ENCODE measurements at regions not wholly inside any gene's neighbourhood (a gene's known extent, or its start where the extent isn't known, plus 50 kb on each side); places are given as distances from the start of the nearest gene placed in this dataset.

GRCh38 chr9:89760123-89760522 lies 155.3 kb downstream of the GADD45G start:
- no peak overlapping the region for H3K27ac Mint-ChIP-seq
- DNase-seq: no peak
- Histone ChIP-seq H3K27ac (ENCODE audit: low read depth in 1 of 2, low read length in 2 of 2) (no peak overlapping the region), H3K36me3 (replicated peaks in 1 of 2; ENCODE audit: control insufficient read depth in 1 of 2, insufficient read depth in 2 of 2, low read length in 2 of 2) (no peaks in the 10 kb centered on the region), H3K27me3 (ENCODE audit: control insufficient read depth in 2 of 2, insufficient read depth in 2 of 2, low read length in 2 of 2) (no peaks in the 10 kb centered on the region), H4K20me1 (ENCODE audit: insufficient read depth, low read length) (no peaks in the 10 kb centered on the region), H3K9me3 (replicated peaks in 1 of 2; ENCODE audit: control insufficient read depth in 1 of 2, insufficient read depth in 1 of 2, low read length in 2 of 2) (no peaks in the 10 kb centered on the region), H3K79me2 (ENCODE audit: insufficient read depth, low read length) (no peaks in the 10 kb centered on the region), H2AFZ (ENCODE audit: insufficient read depth, low read depth, low read length, poor library complexity, severe bottlenecking) (no peak overlapping the region), H3K4me3 (replicated peaks in 1 of 3; ENCODE audit: low read depth in 2 of 3, low read length in 3 of 3) (no peak overlapping the region), H3K4me1 (ENCODE audit: control insufficient read depth in 1 of 2, insufficient read depth in 2 of 2, low read length in 2 of 2) (no peaks in the 10 kb centered on the region), H3K9ac (ENCODE audit: insufficient read depth, low read length, poor library complexity, severe bottlenecking) (no peak overlapping the region), H3K4me2 (replicated peaks; ENCODE audit: extremely low read depth, low read length, poor library complexity, severe bottlenecking) (no peak overlapping the region)
- intact Hi-C loops (cut with micrococcal nuclease): no loop called here
- H3K4me3 Mint-ChIP-seq: no peak overlapping the region
- H3K4me1 Mint-ChIP-seq: peaks cover 5% of the 10 kb centered on the region
- WGBS (ENCODE audit: insufficient coverage): 94% methylated on average over 6 of the region's 6 CpGs
- peaks cover 0 to 2% (median 0%) of the 10 kb centered on the region in 7 donors for H3K9me3 Mint-ChIP-seq
- no peaks in the 10 kb centered on the region for H3K36me3 Mint-ChIP-seq
- peaks cover 1 to 10% (median 4%) of the 10 kb centered on the region in 3 donors for H3K27me3 Mint-ChIP-seq (ENCODE audit: low read depth in 3 of 3)
- TF ChIP-seq CTCF (IDR thresholded peaks at IDR 0.05): no peak

- Histone ChIP-seq H3K36me3 (replicated peaks in 1 of 2; ENCODE audit: control insufficient read depth in 1 of 2, insufficient read depth in 2 of 2, low read length in 2 of 2) (no peaks in the 10 kb centered on the region), H3K79me2 (ENCODE audit: insufficient read depth, low read length) (no peaks in the 10 kb centered on the region)
- H3K9me3 Mint-ChIP-seq: peaks cover 0 to 2% (median 0%) of the 10 kb centered on the region in 7 donors
Measured at GRCh38 chr9:89764217-89764616, 159.4 kb downstream of the GADD45G start.

More at GRCh38 chr9:89764217-89764616, 159.4 kb downstream of the GADD45G start:
- no peak overlapping the region for H3K4me3 Mint-ChIP-seq
- no peaks in the 10 kb centered on the region for H4K20me1 ChIP-seq (ENCODE audit: insufficient read depth, low read length)
- H3K27ac Mint-ChIP-seq: no peak overlapping the region
- no peak overlapping the region for H3K27ac ChIP-seq (ENCODE audit: low read depth in 1 of 2, low read length in 2 of 2)
- no peaks in the 10 kb centered on the region for H3K9me3 ChIP-seq (replicated peaks in 1 of 2; ENCODE audit: control insufficient read depth in 1 of 2, insufficient read depth in 1 of 2, low read length in 2 of 2)
- DNase-seq: no peak
- H3K4me1 Mint-ChIP-seq: peaks cover 5% of the 10 kb centered on the region
- H3K9ac ChIP-seq (ENCODE audit: insufficient read depth, low read length, poor library complexity, severe bottlenecking): no peak overlapping the region
- H3K4me1 ChIP-seq (ENCODE audit: control insufficient read depth in 1 of 2, insufficient read depth in 2 of 2, low read length in 2 of 2): no peaks in the 10 kb centered on the region
- H3K27me3 Mint-ChIP-seq (ENCODE audit: low read depth in 3 of 3): peaks cover 3 to 16% (median 10%) of the 10 kb centered on the region in 3 donors
- no peak overlapping the region for H3K4me2 ChIP-seq (replicated peaks; ENCODE audit: extremely low read depth, low read length, poor library complexity, severe bottlenecking)
- intact Hi-C loops (cut with micrococcal nuclease): no loop called here
- 100% methylated on average over 3 of the region's 5 CpGs for WGBS (ENCODE audit: insufficient coverage)
- H3K36me3 Mint-ChIP-seq: no peaks in the 10 kb centered on the region
- H3K4me3 ChIP-seq (replicated peaks in 1 of 3; ENCODE audit: low read depth in 2 of 3, low read length in 3 of 3): no peak overlapping the region
- no peak overlapping the region for H2AFZ ChIP-seq (ENCODE audit: insufficient read depth, low read depth, low read length, poor library complexity, severe bottlenecking)
- H3K27me3 ChIP-seq (ENCODE audit: control insufficient read depth in 2 of 2, insufficient read depth in 2 of 2, low read length in 2 of 2): no peaks in the 10 kb centered on the region
- no peak for TF ChIP-seq CTCF (IDR thresholded peaks at IDR 0.05)
